NT2/D1 (cell line): ENCODE measurements at regions not wholly inside any gene's neighbourhood (a gene's known extent, or its start where the extent isn't known, plus 50 kb on each side); places are given as distances from the start of the nearest gene placed in this dataset.

ENCODE experiments used
- DNase-seq: peaks from one replicate; pipeline ENCODE4 v3.0.0-alpha.2; 2011; ENCODE audit warnings: low read depth, low spot score
- H3K27me3 ChIP-seq: 2 replicates; pipeline ENCODE4 v1.6.0; 2011; ENCODE audit warnings: mild to moderate bottlenecking; ENCODE audit not compliant: insufficient read length, insufficient read depth
- H3K36me3 ChIP-seq: 2 replicates; pipeline ENCODE4 v1.6.1; 2011; ENCODE audit warnings: mild to moderate bottlenecking, low read length, mixed read lengths; ENCODE audit not compliant: insufficient read depth, insufficient read length
- H3K4me1 ChIP-seq: 2 replicates; pipeline ENCODE4 v1.5.1; 2011; ENCODE audit not compliant: insufficient read depth, insufficient read length
- H3K4me3 ChIP-seq: 2 replicates; pipeline ENCODE4 v1.5.1; 2011; ENCODE audit warnings: low read depth; ENCODE audit not compliant: insufficient read length
- H3K9ac ChIP-seq: 2 replicates; pipeline ENCODE4 v1.6.0; 2011; ENCODE audit warnings: low read depth; ENCODE audit not compliant: insufficient read length
- H3K9me3 ChIP-seq: 2 replicates; pipeline ENCODE4 v1.5.1; 2011; ENCODE audit warnings: mild to moderate bottlenecking, low read length; ENCODE audit not compliant: insufficient read depth
- SUZ12 ChIP-seq: IDR thresholded peaks from 2 replicates; pipeline ENCODE4 v1.6.1; 2011; ENCODE audit not compliant: insufficient read length, insufficient read depth; ENCODE audit errors: extremely low read depth
- YY1 ChIP-seq: IDR thresholded peaks from 2 replicates; pipeline ENCODE4 v1.6.1; 2011; ENCODE audit not compliant: insufficient read length, insufficient read depth
- ZNF274 ChIP-seq: IDR thresholded peaks from 2 replicates; pipeline ENCODE4 v1.6.1; 2011; ENCODE audit warnings: mild to moderate bottlenecking, low read depth, low read length

DNA sequence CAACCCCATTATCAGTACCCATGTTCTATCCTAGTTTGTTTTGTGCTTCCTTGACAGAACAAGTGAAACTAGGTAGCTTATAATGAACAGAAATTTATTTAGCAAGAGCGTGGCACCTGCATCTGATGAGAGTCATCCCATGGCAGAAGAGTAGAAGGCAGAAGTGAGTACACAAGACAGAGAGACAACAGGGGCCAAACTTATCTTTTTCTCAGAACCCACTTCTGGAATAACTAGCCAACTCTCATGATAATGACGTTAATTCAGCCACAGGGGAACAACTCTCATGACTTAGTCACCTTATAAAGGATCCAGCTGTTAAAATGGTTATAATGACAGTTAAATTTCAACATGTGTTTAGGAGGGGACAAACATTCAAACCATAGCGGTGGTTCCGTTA, 644.9 kb downstream of the TECRL start:
- Histone ChIP-seq H3K4me1 (no peaks in the 10 kb centered on the region), H3K9me3 (no peaks in the 10 kb centered on the region), H3K9ac (no peak overlapping the region), H3K4me3 (no peak overlapping the region), H3K36me3 (no peaks in the 10 kb centered on the region), H3K27me3 (no peaks in the 10 kb centered on the region)
- TF ChIP-seq SUZ12 = no peak
- no peak for TF ChIP-seq ZNF274
- TF ChIP-seq YY1 = no peak
- no peak for DNase-seq

DNA sequence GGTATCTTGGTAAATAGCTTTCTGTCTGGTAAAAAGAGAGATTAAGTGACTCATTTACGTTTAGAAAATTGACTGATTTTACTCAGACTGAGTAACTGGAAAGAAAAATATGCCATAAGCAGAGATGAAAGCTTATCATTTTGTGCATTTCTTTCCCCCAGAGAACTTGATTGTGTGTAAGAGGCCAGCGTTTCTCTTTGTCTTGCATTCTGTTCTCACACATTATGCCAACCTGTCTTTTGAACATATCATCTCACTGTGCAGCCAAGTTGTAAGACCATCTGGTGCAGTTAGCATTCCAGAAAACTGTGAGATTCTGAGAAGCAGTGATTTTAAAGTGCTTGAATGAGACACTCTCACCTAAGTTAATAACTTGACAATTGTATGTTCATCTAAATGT, 651.3 kb downstream of the TECRL start:
- no peak overlapping the region for H3K9ac ChIP-seq
- no peaks in the 10 kb centered on the region for H3K36me3 ChIP-seq
- no peaks in the 10 kb centered on the region for H3K4me1 ChIP-seq
- no peaks in the 10 kb centered on the region for H3K9me3 ChIP-seq
- TF ChIP-seq ZNF274 (no peak), YY1 (no peak), SUZ12 (no peak)
- H3K27me3 ChIP-seq = no peaks in the 10 kb centered on the region
- no peak for DNase-seq
- H3K4me3 ChIP-seq = no peak overlapping the region

GRCh38 chr4:63742882-63743281, 666.4 kb downstream of the TECRL start:
- H3K9ac ChIP-seq = no peak overlapping the region
- TF ChIP-seq SUZ12 (no peak), ZNF274 (no peak), YY1 (no peak)
- H3K27me3 ChIP-seq = no peaks in the 10 kb centered on the region
- no peak overlapping the region for H3K4me3 ChIP-seq
- H3K36me3 ChIP-seq = no peaks in the 10 kb centered on the region
- H3K4me1 ChIP-seq = no peaks in the 10 kb centered on the region
- no peaks in the 10 kb centered on the region for H3K9me3 ChIP-seq
- no peak for DNase-seq

DNA sequence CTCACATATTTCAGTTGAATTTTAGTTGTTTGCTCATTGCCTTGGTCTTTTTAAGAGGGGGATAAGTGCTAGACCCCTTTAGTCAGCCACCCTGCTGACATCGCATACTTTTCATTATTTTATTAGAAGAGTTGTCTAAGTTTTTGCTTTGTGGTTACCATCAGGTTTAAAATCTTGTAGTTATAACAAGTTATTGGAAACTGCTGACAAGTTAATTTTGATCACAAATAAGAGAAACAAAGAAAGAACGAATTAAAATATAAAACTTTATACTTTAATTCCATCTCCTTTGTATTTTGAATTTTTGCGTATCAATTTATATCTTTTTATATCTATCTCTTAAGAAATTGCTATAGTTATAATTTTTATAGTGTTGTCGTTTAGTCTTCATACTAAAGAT, 679.7 kb downstream of the TECRL start:
- H3K9ac ChIP-seq = no peak overlapping the region
- H3K27me3 ChIP-seq = no peaks in the 10 kb centered on the region
- DNase-seq = no peak
- no peaks in the 10 kb centered on the region for H3K9me3 ChIP-seq
- no peaks in the 10 kb centered on the region for H3K36me3 ChIP-seq
- no peak overlapping the region for H3K4me3 ChIP-seq
- no peaks in the 10 kb centered on the region for H3K4me1 ChIP-seq
- TF ChIP-seq SUZ12 (no peak), YY1 (no peak), ZNF274 (no peak)

DNA sequence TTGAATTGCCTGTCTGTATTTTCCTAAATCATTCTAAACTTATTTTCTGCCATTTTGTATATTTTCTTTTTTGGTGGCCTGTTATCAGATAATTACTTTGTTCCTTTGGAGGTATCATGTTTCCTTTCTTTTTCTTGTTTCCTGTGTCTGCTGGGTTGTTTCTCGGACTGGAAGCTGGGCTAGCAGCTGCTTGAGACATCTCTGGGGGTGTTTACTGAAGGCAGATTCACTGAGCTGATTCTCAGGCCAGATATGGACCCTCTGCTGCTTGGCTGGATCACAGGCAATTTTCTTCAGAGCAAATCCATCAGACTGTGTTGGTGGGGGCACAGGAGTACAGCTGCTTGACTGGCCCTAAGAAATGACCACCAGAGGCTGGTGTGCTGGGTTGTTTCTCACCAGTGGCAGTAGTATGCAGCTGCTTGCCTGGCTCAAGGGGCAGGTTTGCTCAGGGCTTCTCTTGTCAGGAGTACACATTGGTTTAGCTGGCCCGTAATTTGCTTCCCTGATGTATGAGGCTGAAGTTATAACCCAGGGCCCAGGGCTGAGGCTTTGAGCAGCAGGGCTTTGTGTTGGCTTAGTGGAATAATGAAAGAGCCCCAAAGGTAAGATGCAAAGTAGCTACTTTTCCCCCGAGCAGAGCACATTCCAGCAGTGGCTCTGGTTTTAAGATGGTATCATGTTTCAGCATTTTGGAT, 680.6 kb downstream of the TECRL start:
- no peaks in the 10 kb centered on the region for H3K9me3 ChIP-seq
- H3K4me1 ChIP-seq = no peaks in the 10 kb centered on the region
- TF ChIP-seq SUZ12 (no peak), ZNF274 (no peak), YY1 (no peak)
- no peaks in the 10 kb centered on the region for H3K27me3 ChIP-seq
- no peak overlapping the region for H3K4me3 ChIP-seq
- H3K9ac ChIP-seq = no peak overlapping the region
- H3K36me3 ChIP-seq = no peaks in the 10 kb centered on the region
- DNase-seq = no peak

DNA sequence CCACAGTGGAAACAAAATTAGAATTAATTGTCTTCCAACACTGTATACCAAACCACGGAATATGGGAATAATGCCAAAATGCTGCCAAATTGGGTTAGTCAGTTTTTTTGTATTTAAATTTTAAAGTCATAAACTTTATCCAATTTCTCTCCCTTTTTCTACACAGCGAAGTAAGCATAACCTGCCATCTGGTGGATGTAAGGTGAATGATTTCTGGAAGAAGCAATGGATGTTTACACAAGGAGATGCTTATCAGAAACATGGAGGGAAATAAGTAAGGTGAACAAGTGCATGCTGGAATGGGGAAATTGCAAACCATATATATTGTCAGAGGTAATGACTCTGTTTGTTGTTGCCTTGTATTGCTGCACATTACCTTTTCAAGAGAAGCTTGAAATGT, 691.9 kb downstream of the TECRL start:
- Histone ChIP-seq H3K36me3 (no peaks in the 10 kb centered on the region), H3K4me3 (no peak overlapping the region), H3K9ac (no peak overlapping the region), H3K4me1 (no peaks in the 10 kb centered on the region), H3K9me3 (no peaks in the 10 kb centered on the region), H3K27me3 (no peaks in the 10 kb centered on the region)
- TF ChIP-seq YY1 = no peak
- TF ChIP-seq SUZ12 = no peak
- TF ChIP-seq ZNF274 = no peak
- peak; percentile 18 for DNase-seq

DNA sequence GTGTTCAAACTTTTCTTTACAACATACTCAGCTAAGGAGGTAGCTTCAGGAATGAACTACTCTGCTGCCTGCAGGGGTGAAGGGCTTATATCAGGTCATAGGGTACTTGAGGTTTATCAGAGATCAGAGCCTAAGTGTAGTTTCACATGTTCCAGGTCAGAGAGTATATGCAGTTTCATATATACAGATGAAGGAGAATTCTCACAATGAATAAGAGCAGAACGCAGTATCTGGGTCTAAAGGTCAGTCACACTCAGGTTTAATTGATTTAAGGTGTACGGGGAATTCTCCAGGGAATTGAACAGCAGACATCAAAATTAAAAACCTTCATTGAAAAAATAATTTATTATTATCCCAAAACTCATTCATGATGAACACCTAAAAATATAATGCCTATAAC, 700.6 kb downstream of the TECRL start:
- no peak for TF ChIP-seq ZNF274
- TF ChIP-seq SUZ12 = no peak
- no peak for TF ChIP-seq YY1
- Histone ChIP-seq H3K4me1 (no peaks in the 10 kb centered on the region), H3K27me3 (no peaks in the 10 kb centered on the region), H3K9ac (no peak overlapping the region), H3K9me3 (no peaks in the 10 kb centered on the region), H3K4me3 (no peak overlapping the region), H3K36me3 (no peaks in the 10 kb centered on the region)
- DNase-seq = no peak
